Adrenal gland (tissue), 5 donors: ENCODE measurements at regions not wholly inside any gene's neighbourhood (a gene's known extent, or its start where the extent isn't known, plus 50 kb on each side); places are given as distances from the start of the nearest gene placed in this dataset.

Experiments
- CTCF ChIP-seq, 6 experiments: fragments of 450-650 bp in 4 of 6; fragments of 200-600 bp in 2 of 6; sonication (generic) in 1 of 6; IDR thresholded peaks; 1 replicate in 5 of 6; 2 replicates in 1 of 6; pipeline versions ENCODE4 v1.5.1 to v1.8.0; 2016 to 2021; ENCODE audit warnings: antibody characterized with exemption in 6 of 6, mild to moderate bottlenecking in 2 of 6, moderate library complexity in 1 of 6
- POLR2A ChIP-seq, 2 donors: fragments of 450-650 bp; IDR thresholded peaks; one replicate each; pipeline ENCODE4 v1.6.1; 2017; ENCODE audit warnings: antibody characterized with exemption in 2 of 2, mild to moderate bottlenecking in 2 of 2, moderate library complexity in 1 of 2
- donor health status: DM: no; HTN: no; CAD: no.

GRCh38 chr5:14057289-14057688, 85.9 kb upstream of the TRIO start:
- TF ChIP-seq CTCF (IDR thresholded peaks at IDR 0.05) (no peak), POLR2A (IDR thresholded peaks at IDR 0.05) (no peak)
